H1 (cell line): ENCODE measurements at regions not wholly inside any gene's neighbourhood (a gene's known extent, or its start where the extent isn't known, plus 50 kb on each side); places are given as distances from the start of the nearest gene placed in this dataset.

ENCODE experiments used
- ASH2L ChIP-seq: fragments of 200-600, 300-600 bp; sonication (generic); IDR thresholded peaks from one replicate; pipeline ENCODE4 v1.7.1; 2017; ENCODE audit warnings: low read length
- HDAC2 ChIP-seq, 2 experiments: fragments of 300-600 bp in 1 of 2; sonication (generic) in 1 of 2; IDR thresholded peaks; 2 replicates each; pipeline ENCODE4 v1.6.1; 2011 to 2012; ENCODE audit warnings: low read depth in 2 of 2, low read length in 2 of 2, mild to moderate bottlenecking in 2 of 2, moderate library complexity in 2 of 2, borderline replicate concordance in 1 of 2, inconsistent platforms in 1 of 2
- KDM5A ChIP-seq: fragments of 200-600 bp; IDR thresholded peaks from 2 replicates; pipeline ENCODE4 v1.7.1; 2012; ENCODE audit warnings: mild to moderate bottlenecking, low read length, inconsistent platforms, mixed read lengths
- RBBP5 ChIP-seq: IDR thresholded peaks from 2 replicates; pipeline ENCODE4 v1.7.1; 2012; ENCODE audit warnings: low read depth, mild to moderate bottlenecking, inconsistent platforms, low read length, moderate library complexity, borderline replicate concordance
- SP2 ChIP-seq: IDR thresholded peaks from 2 replicates; pipeline ENCODE4 v1.6.1; 2012; ENCODE audit warnings: mild to moderate bottlenecking, low read length, inconsistent platforms
- TAF1 ChIP-seq: IDR thresholded peaks from 2 replicates; pipeline ENCODE4 v1.6.1; 2011; ENCODE audit warnings: mild to moderate bottlenecking, low read depth, low read length
- TCF12 ChIP-seq: IDR thresholded peaks from 2 replicates; pipeline ENCODE4 v1.6.1; 2011; ENCODE audit warnings: low read depth, mild to moderate bottlenecking, low read length
- USF2 ChIP-seq: IDR thresholded peaks from 2 replicates; pipeline ENCODE4 v1.6.1; 2011; ENCODE audit warnings: low read length, improper control_type of control experiment

GRCh38 chr10:31129880-31130405, 98.3 kb upstream of the ZNF438 start (continued):
- no peak for TF ChIP-seq TAF1
- TF ChIP-seq USF2 = no peak
- no peak for TF ChIP-seq ASH2L
- TF ChIP-seq KDM5A = no peak
- TF ChIP-seq RBBP5 = no peak
- TF ChIP-seq HDAC2 (IDR thresholded peaks at IDR 0.05; ENCODE audit: borderline replicate concordance in 1 of 2, low read depth in 2 of 2, low read length in 2 of 2) = no peak
- no peak for TF ChIP-seq TCF12
- no peak for TF ChIP-seq SP2
